ENCODE measurements at regions not wholly inside any gene's neighbourhood (a gene's known extent, or its start where the extent isn't known, plus 50 kb on each side); places are given as distances from the start of the nearest gene placed in this dataset.
A peak's percentile ranks its signal among the peaks of the same experiment; 100 is the strongest.

DNA sequence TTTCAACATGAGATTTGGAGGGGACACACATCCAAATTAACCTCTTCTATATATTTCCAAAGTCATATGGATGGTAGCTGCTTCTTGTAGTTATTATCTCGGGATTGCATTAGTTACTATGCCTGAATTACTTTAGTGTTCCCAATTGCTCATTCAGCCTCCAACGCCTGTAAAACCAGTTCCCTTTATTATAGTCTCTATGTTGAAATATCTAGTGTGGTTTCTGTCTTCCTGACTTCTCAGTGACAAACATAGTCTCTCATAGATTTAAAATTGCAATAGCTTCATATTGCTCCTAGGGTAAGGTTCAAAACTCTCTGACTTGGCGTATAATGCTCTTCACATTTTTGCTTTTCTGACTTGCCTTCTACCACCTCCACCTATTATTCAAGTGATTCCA is 366.4 kb downstream of the CASP12 start:
- H2AFZ ChIP-seq (ENCODE audit: low read depth, low read length), result no peak overlapping the region
- H3K4me3 ChIP-seq, result no peak overlapping the region
- no peaks in the 10 kb centered on the region for H3K27me3 ChIP-seq (ENCODE audit: control insufficient read depth in 2 of 2, insufficient read depth in 2 of 2, low read length in 2 of 2)
- no peak for TF ChIP-seq SRSF1 (IDR thresholded peaks at IDR 0.05; ENCODE audit: low read depth, low read length)
- TF ChIP-seq, protein P1, sequence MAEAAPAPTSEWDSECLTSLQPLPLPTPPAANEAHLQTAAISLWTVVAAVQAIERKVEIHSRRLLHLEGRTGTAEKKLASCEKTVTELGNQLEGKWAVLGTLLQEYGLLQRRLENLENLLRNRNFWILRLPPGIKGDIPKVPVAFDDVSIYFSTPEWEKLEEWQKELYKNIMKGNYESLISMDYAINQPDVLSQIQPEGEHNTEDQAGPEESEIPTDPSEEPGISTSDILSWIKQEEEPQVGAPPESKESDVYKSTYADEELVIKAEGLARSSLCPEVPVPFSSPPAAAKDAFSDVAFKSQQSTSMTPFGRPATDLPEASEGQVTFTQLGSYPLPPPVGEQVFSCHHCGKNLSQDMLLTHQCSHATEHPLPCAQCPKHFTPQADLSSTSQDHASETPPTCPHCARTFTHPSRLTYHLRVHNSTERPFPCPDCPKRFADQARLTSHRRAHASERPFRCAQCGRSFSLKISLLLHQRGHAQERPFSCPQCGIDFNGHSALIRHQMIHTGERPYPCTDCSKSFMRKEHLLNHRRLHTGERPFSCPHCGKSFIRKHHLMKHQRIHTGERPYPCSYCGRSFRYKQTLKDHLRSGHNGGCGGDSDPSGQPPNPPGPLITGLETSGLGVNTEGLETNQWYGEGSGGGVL (CRISPR knock-in tag; IDR thresholded peaks at IDR 0.05), result no peak
- TF ChIP-seq MEIS2 (IDR thresholded peaks at IDR 0.05; ENCODE audit: partially characterized antibody), result no peak
- DNase-seq (ENCODE audit: extremely low read depth in 1 of 4, low spot score in 3 of 4) (no peak), ATAC-seq (no peak), FAIRE-seq (no peak)
- WGBS (ENCODE audit: insufficient coverage, low coverage, missing lambda C conversion rate), result 0% methylated on average over 3 of the region's 3 CpGs
- no peaks in the 10 kb centered on the region for H3K79me2 ChIP-seq (ENCODE audit: control insufficient read depth, insufficient read depth, low read length)
- CTCF ChIA-PET (ENCODE audit: low intra/inter-chr PET ratio), result no interaction called here
- H4K20me1 ChIP-seq (replicated peaks; ENCODE audit: control insufficient read depth, insufficient read depth, low read length), result no peaks in the 10 kb centered on the region
- no peak overlapping the region for H3K27ac ChIP-seq (ENCODE audit: extremely low read depth, low read depth, low read length)
- no peak overlapping the region for H3K9ac ChIP-seq (ENCODE audit: insufficient read depth in 1 of 2, low read depth in 2 of 2, low read length in 2 of 2)
- H3K9me1 ChIP-seq (ENCODE audit: control insufficient read depth, insufficient read depth, low read length), result no peaks in the 10 kb centered on the region
- intact Hi-C loops (cut with micrococcal nuclease) (no loop called here), in situ Hi-C loops (cut with MboI) (no loop called here)
- no TSS peak for BruUV-seq (replicated peaks)
- no peaks in the 10 kb centered on the region for H3K9me3 ChIP-seq (replicated peaks; ENCODE audit: control insufficient read depth, insufficient read depth, low read depth, low read length)
- no peaks in the 10 kb centered on the region for H3K4me1 ChIP-seq (replicated peaks in 1 of 2; ENCODE audit: control insufficient read depth in 2 of 2, insufficient read depth in 2 of 2, low read length in 2 of 2)
- H3K4me2 ChIP-seq (ENCODE audit: insufficient read depth, low read length), result no peak overlapping the region
- H3K36me3 ChIP-seq (ENCODE audit: control insufficient read depth, insufficient read depth, low read length), result no peaks in the 10 kb centered on the region
- POLR2A ChIA-PET, result no interaction called here

DNA sequence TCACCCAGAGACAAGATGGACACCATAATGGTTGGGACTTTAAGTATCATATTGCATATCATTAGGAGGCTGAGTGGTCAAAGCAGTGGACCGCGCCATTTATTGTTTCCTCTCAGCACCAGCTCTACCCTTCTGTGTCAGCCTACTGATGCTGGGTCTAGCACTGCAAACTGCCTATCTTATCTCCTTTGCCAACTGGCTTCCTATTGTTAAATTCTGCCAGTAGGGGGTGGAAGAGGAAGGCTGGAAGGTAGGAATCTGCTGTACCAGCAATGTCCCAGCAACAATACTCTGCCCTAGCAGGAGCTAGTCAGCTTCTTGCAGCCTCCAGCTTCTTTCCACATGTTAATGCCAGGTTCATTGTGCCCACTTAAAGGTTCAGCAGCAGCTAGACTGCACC is 367.1 kb upstream of the PDGFD start:
- Histone ChIP-seq H3K4me1 (replicated peaks in 1 of 2; ENCODE audit: control insufficient read depth in 2 of 2, insufficient read depth in 2 of 2, low read length in 2 of 2) (no peaks in the 10 kb centered on the region), H3K27ac (ENCODE audit: extremely low read depth, low read depth, low read length) (no peak overlapping the region), H2AFZ (ENCODE audit: low read depth, low read length) (no peak overlapping the region), H3K79me2 (ENCODE audit: control insufficient read depth, insufficient read depth, low read length) (no peaks in the 10 kb centered on the region), H3K36me3 (ENCODE audit: control insufficient read depth, insufficient read depth, low read length) (no peaks in the 10 kb centered on the region), H3K4me3 (no peak overlapping the region), H3K9me3 (replicated peaks; ENCODE audit: control insufficient read depth, insufficient read depth, low read depth, low read length) (no peaks in the 10 kb centered on the region), H3K27me3 (ENCODE audit: control insufficient read depth in 2 of 2, insufficient read depth in 2 of 2, low read length in 2 of 2) (no peaks in the 10 kb centered on the region), H3K4me2 (ENCODE audit: insufficient read depth, low read length) (no peak overlapping the region), H3K9ac (ENCODE audit: insufficient read depth in 1 of 2, low read depth in 2 of 2, low read length in 2 of 2) (no peak overlapping the region), H4K20me1 (replicated peaks; ENCODE audit: control insufficient read depth, insufficient read depth, low read length) (no peaks in the 10 kb centered on the region), H3K9me1 (ENCODE audit: control insufficient read depth, insufficient read depth, low read length) (no peaks in the 10 kb centered on the region)
- 25% methylated on average over 2 of the region's 2 CpGs for WGBS (ENCODE audit: insufficient coverage, low coverage, missing lambda C conversion rate)
- intact Hi-C loops (cut with micrococcal nuclease) (no loop called here), in situ Hi-C loops (cut with MboI) (no loop called here)
- POLR2A ChIA-PET, result no interaction called here
- BruUV-seq (replicated peaks), result no TSS peak
- CTCF ChIA-PET (ENCODE audit: low intra/inter-chr PET ratio), result no interaction called here
- TF ChIP-seq NFIX (CRISPR knock-in tag; IDR thresholded peaks at IDR 0.05; ENCODE audit: low read depth) (no peak), ZNF707 (CRISPR knock-in tag; conservative IDR thresholded peaks at IDR 0.05) (no peak), BRD9 (IDR thresholded peaks at IDR 0.05; ENCODE audit: low read depth, partially characterized antibody) (no peak)
- TF ChIP-seq, protein P2, sequence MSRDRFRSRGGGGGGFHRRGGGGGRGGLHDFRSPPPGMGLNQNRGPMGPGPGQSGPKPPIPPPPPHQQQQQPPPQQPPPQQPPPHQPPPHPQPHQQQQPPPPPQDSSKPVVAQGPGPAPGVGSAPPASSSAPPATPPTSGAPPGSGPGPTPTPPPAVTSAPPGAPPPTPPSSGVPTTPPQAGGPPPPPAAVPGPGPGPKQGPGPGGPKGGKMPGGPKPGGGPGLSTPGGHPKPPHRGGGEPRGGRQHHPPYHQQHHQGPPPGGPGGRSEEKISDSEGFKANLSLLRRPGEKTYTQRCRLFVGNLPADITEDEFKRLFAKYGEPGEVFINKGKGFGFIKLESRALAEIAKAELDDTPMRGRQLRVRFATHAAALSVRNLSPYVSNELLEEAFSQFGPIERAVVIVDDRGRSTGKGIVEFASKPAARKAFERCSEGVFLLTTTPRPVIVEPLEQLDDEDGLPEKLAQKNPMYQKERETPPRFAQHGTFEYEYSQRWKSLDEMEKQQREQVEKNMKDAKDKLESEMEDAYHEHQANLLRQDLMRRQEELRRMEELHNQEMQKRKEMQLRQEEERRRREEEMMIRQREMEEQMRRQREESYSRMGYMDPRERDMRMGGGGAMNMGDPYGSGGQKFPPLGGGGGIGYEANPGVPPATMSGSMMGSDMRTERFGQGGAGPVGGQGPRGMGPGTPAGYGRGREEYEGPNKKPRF (IDR thresholded peaks at IDR 0.05; ENCODE audit: low read depth, low read length), result no peak
- TF ChIP-seq, protein P3, sequence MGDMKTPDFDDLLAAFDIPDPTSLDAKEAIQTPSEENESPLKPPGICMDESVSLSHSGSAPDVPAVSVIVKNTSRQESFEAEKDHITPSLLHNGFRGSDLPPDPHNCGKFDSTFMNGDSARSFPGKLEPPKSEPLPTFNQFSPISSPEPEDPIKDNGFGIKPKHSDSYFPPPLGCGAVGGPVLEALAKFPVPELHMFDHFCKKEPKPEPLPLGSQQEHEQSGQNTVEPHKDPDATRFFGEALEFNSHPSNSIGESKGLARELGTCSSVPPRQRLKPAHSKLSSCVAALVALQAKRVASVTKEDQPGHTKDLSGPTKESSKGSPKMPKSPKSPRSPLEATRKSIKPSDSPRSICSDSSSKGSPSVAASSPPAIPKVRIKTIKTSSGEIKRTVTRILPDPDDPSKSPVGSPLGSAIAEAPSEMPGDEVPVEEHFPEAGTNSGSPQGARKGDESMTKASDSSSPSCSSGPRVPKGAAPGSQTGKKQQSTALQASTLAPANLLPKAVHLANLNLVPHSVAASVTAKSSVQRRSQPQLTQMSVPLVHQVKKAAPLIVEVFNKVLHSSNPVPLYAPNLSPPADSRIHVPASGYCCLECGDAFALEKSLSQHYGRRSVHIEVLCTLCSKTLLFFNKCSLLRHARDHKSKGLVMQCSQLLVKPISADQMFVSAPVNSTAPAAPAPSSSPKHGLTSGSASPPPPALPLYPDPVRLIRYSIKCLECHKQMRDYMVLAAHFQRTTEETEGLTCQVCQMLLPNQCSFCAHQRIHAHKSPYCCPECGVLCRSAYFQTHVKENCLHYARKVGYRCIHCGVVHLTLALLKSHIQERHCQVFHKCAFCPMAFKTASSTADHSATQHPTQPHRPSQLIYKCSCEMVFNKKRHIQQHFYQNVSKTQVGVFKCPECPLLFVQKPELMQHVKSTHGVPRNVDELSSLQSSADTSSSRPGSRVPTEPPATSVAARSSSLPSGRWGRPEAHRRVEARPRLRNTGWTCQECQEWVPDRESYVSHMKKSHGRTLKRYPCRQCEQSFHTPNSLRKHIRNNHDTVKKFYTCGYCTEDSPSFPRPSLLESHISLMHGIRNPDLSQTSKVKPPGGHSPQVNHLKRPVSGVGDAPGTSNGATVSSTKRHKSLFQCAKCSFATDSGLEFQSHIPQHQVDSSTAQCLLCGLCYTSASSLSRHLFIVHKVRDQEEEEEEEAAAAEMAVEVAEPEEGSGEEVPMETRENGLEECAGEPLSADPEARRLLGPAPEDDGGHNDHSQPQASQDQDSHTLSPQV (IDR thresholded peaks at IDR 0.05), result no peak
- FAIRE-seq (no peak), DNase-seq (ENCODE audit: extremely low read depth in 1 of 4, low spot score in 3 of 4) (peak in 1 of 4 experiments; percentile 1), ATAC-seq (no peak)

Measured in K562 (cell line).